ENCODE measurements at regions not wholly inside any gene's neighbourhood (a gene's known extent, or its start where the extent isn't known, plus 50 kb on each side); places are given as distances from the start of the nearest gene placed in this dataset.
A peak's percentile ranks its signal among the peaks of the same experiment; 100 is the strongest.

GRCh38 chr17:36869441-36869840, 67.8 kb upstream of the LHX1 start:
- no peak for ATAC-seq

GRCh38 chr17:36869856-36870719, 67.2 kb upstream of the LHX1 start:
- peak; percentile 42 for ATAC-seq

- no peak for ATAC-seq
These were observed 66.6 kb upstream of the LHX1 start for GRCh38 chr17:36870720-36870999.

GRCh38 chr17:36875698-36876293, 61.5 kb upstream of the LHX1 start:
- no peak for ATAC-seq

- no peak for ATAC-seq
These were observed 60.3 kb upstream of the LHX1 start for GRCh38 chr17:36876966-36877365.

- peak; percentile 39 for ATAC-seq
These were observed 59.5 kb upstream of the LHX1 start for GRCh38 chr17:36877771-36878170.

- no peak for ATAC-seq
These were observed 59.1 kb upstream of the LHX1 start for GRCh38 chr17:36878216-36878615.

GRCh38 chr17:36879027-36879426, 58.2 kb upstream of the LHX1 start:
- ATAC-seq = peak; percentile 54

GRCh38 chr17:36879624-36880131, 57.6 kb upstream of the LHX1 start:
- no peak for ATAC-seq

GRCh38 chr17:36880268-36880905, 56.9 kb upstream of the LHX1 start:
- no peak for ATAC-seq

GRCh38 chr17:36881323-36881722, 56.0 kb upstream of the LHX1 start:
- no peak for ATAC-seq

GRCh38 chr17:36884495-36885152, 52.7 kb upstream of the LHX1 start:
- no peak for ATAC-seq

- no peak for ATAC-seq
These were observed 52.0 kb upstream of the LHX1 start for GRCh38 chr17:36885153-36885735.

GRCh38 chr17:36885771-36886377, 51.4 kb upstream of the LHX1 start:
- ATAC-seq = no peak
